Testis (tissue), 2 donors: ENCODE measurements at regions not wholly inside any gene's neighbourhood (a gene's known extent, or its start where the extent isn't known, plus 50 kb on each side); places are given as distances from the start of the nearest gene placed in this dataset.

Experiments
- DNase-seq: peaks from one replicate; pipeline ENCODE4 v3.0.0-alpha.2; 2019
- H3K27ac ChIP-seq, 2 donors: fragments of 200-600 bp; sonication (generic); one replicate each; pipeline ENCODE4 v1.5.1; 2019
- H3K27me3 ChIP-seq: fragments of 200-600 bp; sonication (generic); one replicate; pipeline ENCODE4 v1.5.1; 2019
- H3K36me3 ChIP-seq: fragments of 200-600 bp; sonication (generic); one replicate; pipeline ENCODE4 v1.5.1; 2017; ENCODE audit warnings: low read depth; ENCODE audit errors: missing control alignments
- H3K4me1 ChIP-seq: fragments of 200-600 bp; sonication (generic); one replicate; pipeline ENCODE4 v1.5.1; 2019
- H3K4me3 ChIP-seq, 2 donors: fragments of 200-600 bp; sonication (generic); one replicate each; pipeline ENCODE4 v1.5.1; 2017 to 2019
- H3K9me3 ChIP-seq: fragments of 200-600 bp; sonication (generic); one replicate; pipeline ENCODE4 v1.5.1; 2017
- POLR2A ChIP-seq: fragments of 450-650 bp; IDR thresholded peaks from one replicate; pipeline ENCODE4 v1.6.1; 2017; ENCODE audit warnings: antibody characterized with exemption, mild to moderate bottlenecking, moderate library complexity
- WGBS, 2 donors: methylation state at CpG; one replicate each; pipeline ENCODE4 v1.1.5; 2018; 5-methylcytosine and 5-hydroxymethylcytosine counted together
- intact Hi-C: fragments of 100-400 bp; cut with DNase I; formaldehyde crosslinking; loops from one replicate; pipeline ENCODE4 v1.15.1; 2023; ENCODE audit warnings: low total_unique reads
- TF ChIP-seq, protein P1 (sequence below), 3 experiments: fragments of 450-650 bp in 2 of 3; fragments of 200-600 bp in 1 of 3; sonication (generic) in 1 of 3; IDR thresholded peaks; one replicate each; pipeline ENCODE4 v1.5.1; 2016 to 2019; ENCODE audit warnings: antibody characterized with exemption in 3 of 3, mild to moderate bottlenecking in 2 of 3, moderate library complexity in 1 of 3

DNA sequence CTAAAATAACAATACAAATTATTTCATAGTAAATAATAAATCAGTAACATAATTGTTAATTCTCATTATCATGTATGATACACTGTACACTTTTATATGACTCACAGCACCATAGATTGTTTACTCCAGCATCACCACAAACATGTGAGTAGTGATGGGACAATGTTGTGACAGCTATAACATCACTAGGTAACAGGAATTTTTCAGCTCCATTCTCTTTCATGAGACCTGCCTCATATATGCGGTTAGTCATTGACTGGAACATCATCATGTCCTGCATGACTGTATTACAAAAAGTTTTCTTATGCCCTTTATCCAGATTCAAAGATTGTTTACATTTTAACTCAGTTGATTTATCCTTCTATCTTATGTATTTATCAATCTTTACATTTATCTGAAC, 1530.0 kb downstream of the PCDH18 start:
- no peaks in the 10 kb centered on the region for H3K4me1 ChIP-seq
- H3K36me3 ChIP-seq = no peaks in the 10 kb centered on the region
- no peak for DNase-seq
- intact Hi-C loops = no loop called here
- 94 to 98% methylated on average over 1 of the region's 1 CpG for WGBS, 2 donors
- TF ChIP-seq POLR2A = no peak
- TF ChIP-seq, protein P1, sequence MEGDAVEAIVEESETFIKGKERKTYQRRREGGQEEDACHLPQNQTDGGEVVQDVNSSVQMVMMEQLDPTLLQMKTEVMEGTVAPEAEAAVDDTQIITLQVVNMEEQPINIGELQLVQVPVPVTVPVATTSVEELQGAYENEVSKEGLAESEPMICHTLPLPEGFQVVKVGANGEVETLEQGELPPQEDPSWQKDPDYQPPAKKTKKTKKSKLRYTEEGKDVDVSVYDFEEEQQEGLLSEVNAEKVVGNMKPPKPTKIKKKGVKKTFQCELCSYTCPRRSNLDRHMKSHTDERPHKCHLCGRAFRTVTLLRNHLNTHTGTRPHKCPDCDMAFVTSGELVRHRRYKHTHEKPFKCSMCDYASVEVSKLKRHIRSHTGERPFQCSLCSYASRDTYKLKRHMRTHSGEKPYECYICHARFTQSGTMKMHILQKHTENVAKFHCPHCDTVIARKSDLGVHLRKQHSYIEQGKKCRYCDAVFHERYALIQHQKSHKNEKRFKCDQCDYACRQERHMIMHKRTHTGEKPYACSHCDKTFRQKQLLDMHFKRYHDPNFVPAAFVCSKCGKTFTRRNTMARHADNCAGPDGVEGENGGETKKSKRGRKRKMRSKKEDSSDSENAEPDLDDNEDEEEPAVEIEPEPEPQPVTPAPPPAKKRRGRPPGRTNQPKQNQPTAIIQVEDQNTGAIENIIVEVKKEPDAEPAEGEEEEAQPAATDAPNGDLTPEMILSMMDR (IDR thresholded peaks at IDR 0.05) = no peak
- no peak overlapping the region for H3K4me3 ChIP-seq
- no peak overlapping the region for H3K27ac ChIP-seq
- H3K27me3 ChIP-seq = no peaks in the 10 kb centered on the region
- H3K9me3 ChIP-seq = no peaks in the 10 kb centered on the region

DNA sequence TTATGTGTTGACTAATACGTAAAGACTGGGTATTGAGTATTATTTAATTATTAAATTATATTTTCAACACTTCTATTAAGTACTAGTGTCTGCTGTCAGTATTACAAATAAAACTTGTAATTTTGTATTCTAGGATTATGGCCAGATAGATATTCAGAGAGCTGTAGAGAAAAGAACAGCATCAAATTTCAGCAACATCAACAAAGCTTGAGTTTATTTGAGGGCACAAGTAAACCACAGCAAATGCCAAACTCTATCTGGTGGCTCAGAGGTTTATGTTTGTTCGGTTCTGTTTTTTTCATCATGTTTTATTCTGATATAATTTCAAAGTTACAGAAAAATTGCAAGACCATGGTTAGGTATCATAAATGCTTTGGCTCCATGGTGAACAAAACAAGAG, 1530.5 kb downstream of the PCDH18 start:
- WGBS, 2 donors = 67 to 76% methylated on average over 2 of the region's 2 CpGs
- intact Hi-C loops = no loop called here

GRCh38 chr4:136000246-136000645, 1532.0 kb downstream of the PCDH18 start:
- Histone ChIP-seq H3K9me3 (no peaks in the 10 kb centered on the region), H3K4me1 (no peaks in the 10 kb centered on the region), H3K36me3 (no peaks in the 10 kb centered on the region), H3K4me3 (no peak overlapping the region), H3K27ac (no peak overlapping the region), H3K27me3 (no peaks in the 10 kb centered on the region)
- intact Hi-C loops = no loop called here
- TF ChIP-seq POLR2A = no peak
- TF ChIP-seq, protein P1 (IDR thresholded peaks at IDR 0.05) = no peak
- DNase-seq = no peak
- WGBS, 2 donors = 48 to 52% methylated on average over 1 of the region's 1 CpG

More for the DNA sequence above, 1530.5 kb downstream of the PCDH18 start:
- DNase-seq = no peak
- H3K9me3 ChIP-seq = no peaks in the 10 kb centered on the region
- H3K4me3 ChIP-seq = no peak overlapping the region
- H3K27me3 ChIP-seq = no peaks in the 10 kb centered on the region
- H3K36me3 ChIP-seq = no peaks in the 10 kb centered on the region
- H3K4me1 ChIP-seq = no peaks in the 10 kb centered on the region
- H3K27ac ChIP-seq = no peak overlapping the region
- TF ChIP-seq POLR2A = no peak
- TF ChIP-seq, protein P1 (IDR thresholded peaks at IDR 0.05) = no peak

- intact Hi-C loops = no loop called here
- no peak for TF ChIP-seq POLR2A
- TF ChIP-seq, protein P1 (IDR thresholded peaks at IDR 0.05) = no peak
- Histone ChIP-seq H3K36me3 (no peaks in the 10 kb centered on the region), H3K27ac (no peak overlapping the region), H3K4me1 (no peaks in the 10 kb centered on the region), H3K27me3 (no peaks in the 10 kb centered on the region), H3K9me3 (no peaks in the 10 kb centered on the region), H3K4me3 (no peak overlapping the region)
- WGBS, 2 donors = 97 to 98% methylated on average over 7 of the region's 7 CpGs
- DNase-seq = no peak
Measured at GRCh38 chr4:135994360-135994759, 1537.9 kb downstream of the PCDH18 start.

GRCh38 chr4:135976860-135977259, 1555.4 kb downstream of the PCDH18 start:
- Histone ChIP-seq H3K4me3 (no peak overlapping the region), H3K27ac (no peak overlapping the region), H3K36me3 (no peaks in the 10 kb centered on the region), H3K27me3 (no peaks in the 10 kb centered on the region), H3K9me3 (no peaks in the 10 kb centered on the region), H3K4me1 (no peaks in the 10 kb centered on the region)
- no peak for DNase-seq
- intact Hi-C loops = no loop called here
- TF ChIP-seq, protein P1 (IDR thresholded peaks at IDR 0.05) = no peak
- TF ChIP-seq POLR2A = no peak
